Progenitor cell of endocrine pancreas (in vitro differentiated cells): ENCODE measurements at regions not wholly inside any gene's neighbourhood (a gene's known extent, or its start where the extent isn't known, plus 50 kb on each side); places are given as distances from the start of the nearest gene placed in this dataset.

ENCODE experiments used
- DNase-seq: peaks from one replicate; pipeline ENCODE4 v3.0.0; 2021; ENCODE audit warnings: low spot score; ENCODE audit not compliant: unreplicated experiment
- H3K27ac Mint-ChIP-seq: 2 replicates; pipeline ENCODE4 v1.8.0; 2021; ENCODE audit warnings: mild to moderate bottlenecking, moderate library complexity, mixed read lengths
- H3K27me3 Mint-ChIP-seq: 2 replicates; pipeline ENCODE4 v1.8.0; 2021; ENCODE audit warnings: mixed read lengths
- H3K36me3 Mint-ChIP-seq: 2 replicates; pipeline ENCODE4 v1.8.0; 2022; ENCODE audit warnings: mixed read lengths; ENCODE audit not compliant: insufficient read depth
- H3K4me1 Mint-ChIP-seq: 2 replicates; pipeline ENCODE4 v1.8.0; 2021; ENCODE audit warnings: low read depth, mixed read lengths
- H3K4me3 Mint-ChIP-seq: 2 replicates; pipeline ENCODE4 v1.8.0; 2021; ENCODE audit warnings: low read depth, mild to moderate bottlenecking, moderate library complexity, mixed read lengths
- H3K9me3 Mint-ChIP-seq: 2 replicates; pipeline ENCODE4 v1.8.0; 2021; ENCODE audit warnings: low read depth, mixed read lengths
- TF ChIP-seq, protein P1 (sequence below): fragments of 200-600 bp; sonication (generic); IDR thresholded peaks from one replicate; pipeline ENCODE4 v1.5.0; 2021; ENCODE audit warnings: antibody characterized with exemption, mild to moderate bottlenecking; ENCODE audit not compliant: unreplicated experiment

DNA sequence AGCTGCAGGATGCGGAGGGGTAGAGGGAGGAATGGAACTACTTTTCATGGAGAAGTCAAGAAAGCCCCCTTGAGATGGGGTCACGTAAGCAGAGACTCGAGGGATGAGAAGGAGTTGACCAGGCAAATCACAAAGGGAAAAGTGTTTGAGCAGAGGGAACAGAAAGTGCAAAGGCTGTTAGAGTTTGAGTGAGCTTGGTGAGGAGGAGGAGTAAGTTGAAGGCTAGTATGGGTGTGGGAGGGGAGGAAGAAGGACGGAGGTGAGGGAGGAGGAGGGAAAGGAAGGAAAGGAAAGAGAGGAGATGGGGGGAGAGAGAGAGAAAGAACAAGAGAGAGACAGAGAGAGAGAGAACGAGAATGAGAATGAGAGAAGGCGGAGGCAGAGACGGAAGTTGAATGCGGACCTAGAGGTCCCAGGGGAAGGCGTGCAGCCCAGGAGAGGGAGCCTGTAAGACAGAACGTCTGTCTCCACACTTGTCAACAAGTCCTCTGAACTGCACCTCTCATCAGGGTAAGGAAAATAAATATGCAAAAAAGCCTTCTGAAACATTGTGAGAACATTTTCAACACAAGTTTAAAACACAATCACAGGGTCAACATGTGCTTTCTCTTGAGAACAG is 279.8 kb upstream of the EEF2KMT start:
- no peak overlapping the region for H3K27ac Mint-ChIP-seq
- no peaks in the 10 kb centered on the region for H3K4me1 Mint-ChIP-seq
- no peak overlapping the region for H3K4me3 Mint-ChIP-seq
- DNase-seq, result no peak
- H3K27me3 Mint-ChIP-seq, result peaks cover 47% of the 10 kb centered on the region
- H3K36me3 Mint-ChIP-seq, result no peaks in the 10 kb centered on the region
- H3K9me3 Mint-ChIP-seq, result no peaks in the 10 kb centered on the region
- TF ChIP-seq, protein P1, sequence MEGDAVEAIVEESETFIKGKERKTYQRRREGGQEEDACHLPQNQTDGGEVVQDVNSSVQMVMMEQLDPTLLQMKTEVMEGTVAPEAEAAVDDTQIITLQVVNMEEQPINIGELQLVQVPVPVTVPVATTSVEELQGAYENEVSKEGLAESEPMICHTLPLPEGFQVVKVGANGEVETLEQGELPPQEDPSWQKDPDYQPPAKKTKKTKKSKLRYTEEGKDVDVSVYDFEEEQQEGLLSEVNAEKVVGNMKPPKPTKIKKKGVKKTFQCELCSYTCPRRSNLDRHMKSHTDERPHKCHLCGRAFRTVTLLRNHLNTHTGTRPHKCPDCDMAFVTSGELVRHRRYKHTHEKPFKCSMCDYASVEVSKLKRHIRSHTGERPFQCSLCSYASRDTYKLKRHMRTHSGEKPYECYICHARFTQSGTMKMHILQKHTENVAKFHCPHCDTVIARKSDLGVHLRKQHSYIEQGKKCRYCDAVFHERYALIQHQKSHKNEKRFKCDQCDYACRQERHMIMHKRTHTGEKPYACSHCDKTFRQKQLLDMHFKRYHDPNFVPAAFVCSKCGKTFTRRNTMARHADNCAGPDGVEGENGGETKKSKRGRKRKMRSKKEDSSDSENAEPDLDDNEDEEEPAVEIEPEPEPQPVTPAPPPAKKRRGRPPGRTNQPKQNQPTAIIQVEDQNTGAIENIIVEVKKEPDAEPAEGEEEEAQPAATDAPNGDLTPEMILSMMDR, result no peak

DNA sequence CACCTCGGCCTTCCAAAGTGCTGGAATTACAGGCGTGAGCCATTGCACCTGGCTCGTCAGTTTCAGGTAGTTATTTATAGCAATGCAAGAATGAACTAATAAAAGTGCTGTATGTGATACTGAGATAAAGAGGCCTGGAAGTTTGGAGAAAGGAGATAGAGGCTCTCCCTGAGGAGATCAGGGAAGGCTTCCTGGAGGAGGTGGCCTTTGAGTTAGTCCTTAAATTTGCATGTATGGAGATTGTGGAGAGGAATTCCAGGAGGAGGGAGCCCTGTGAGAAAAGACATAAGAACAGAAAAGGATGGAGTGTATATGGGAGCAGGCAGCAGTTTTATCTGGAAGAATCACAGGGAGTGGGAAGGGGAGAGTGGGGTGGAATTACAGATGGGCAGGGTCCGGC is 276.6 kb upstream of the EEF2KMT start:
- TF ChIP-seq, protein P1, result no peak
- Mint-ChIP-seq H3K36me3 (no peaks in the 10 kb centered on the region), H3K27me3 (peaks cover 52% of the 10 kb centered on the region), H3K4me1 (no peaks in the 10 kb centered on the region), H3K27ac (no peak overlapping the region), H3K4me3 (no peak overlapping the region), H3K9me3 (no peaks in the 10 kb centered on the region)
- no peak for DNase-seq

DNA sequence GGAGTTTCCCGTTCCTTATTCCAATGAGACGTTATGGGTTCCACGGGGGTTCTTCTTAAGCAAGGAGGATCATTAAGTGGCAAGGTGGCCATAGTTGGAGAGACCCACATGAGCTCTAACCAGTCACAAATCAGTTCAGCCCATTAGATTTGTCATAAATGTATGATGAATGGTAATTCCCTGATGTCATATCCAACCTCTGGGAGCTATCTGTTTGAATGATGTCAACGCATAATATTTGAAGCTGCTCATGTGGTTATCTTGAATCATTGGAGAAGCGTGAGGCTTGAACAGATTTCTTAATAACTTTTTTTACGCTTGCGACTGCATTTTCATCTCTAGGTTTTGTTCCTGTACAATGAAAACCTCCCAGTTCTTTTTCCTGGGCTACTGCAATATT is 270.4 kb upstream of the EEF2KMT start:
- DNase-seq, result no peak
- Mint-ChIP-seq H3K27ac (no peak overlapping the region), H3K9me3 (no peaks in the 10 kb centered on the region), H3K27me3 (peaks cover 48% of the 10 kb centered on the region), H3K36me3 (no peaks in the 10 kb centered on the region), H3K4me3 (no peak overlapping the region), H3K4me1 (no peaks in the 10 kb centered on the region)
- TF ChIP-seq, protein P1, result no peak

DNA sequence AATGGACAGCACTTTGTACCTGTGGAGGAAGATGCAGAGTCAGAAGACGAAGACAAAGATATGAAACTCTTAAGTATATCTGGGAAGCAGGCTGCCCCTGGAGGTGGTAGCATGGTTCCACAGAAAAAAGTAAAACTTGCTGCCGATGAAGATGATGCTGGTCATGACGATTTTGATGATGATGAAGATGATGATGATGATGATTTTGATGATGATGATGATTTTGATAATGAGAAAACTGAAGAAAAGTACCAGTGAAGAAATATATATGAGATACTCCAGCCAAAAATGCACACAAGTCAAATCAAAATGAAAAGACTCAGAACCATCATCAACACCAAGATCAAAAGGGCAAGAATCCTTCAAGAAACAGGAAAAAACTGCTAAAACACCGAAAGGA is 268.5 kb upstream of the EEF2KMT start:
- Mint-ChIP-seq H3K27ac (no peak overlapping the region), H3K9me3 (no peaks in the 10 kb centered on the region), H3K36me3 (no peaks in the 10 kb centered on the region), H3K4me1 (no peaks in the 10 kb centered on the region), H3K4me3 (no peak overlapping the region), H3K27me3 (peaks cover 36% of the 10 kb centered on the region)
- no peak for DNase-seq
- TF ChIP-seq, protein P1, result no peak

DNA sequence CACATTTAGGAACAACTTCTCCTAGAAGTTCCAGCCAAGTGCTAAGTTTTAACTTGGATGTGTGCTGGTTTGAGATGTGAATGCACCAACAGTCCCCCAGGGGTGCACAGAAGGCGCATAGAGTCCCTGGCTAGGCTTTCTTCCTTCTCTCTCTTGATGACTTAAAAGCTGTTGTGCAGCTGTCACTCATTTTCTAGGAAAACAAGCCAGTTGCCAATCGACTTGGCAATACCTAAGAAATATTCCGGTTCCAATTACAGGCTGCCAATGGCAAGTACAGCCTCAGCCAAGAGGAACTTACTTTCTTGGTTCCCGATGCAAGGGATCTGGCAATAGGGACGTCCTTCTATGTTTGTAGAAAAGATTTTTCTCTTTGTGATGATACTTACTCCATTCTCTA is 266.6 kb upstream of the EEF2KMT start:
- TF ChIP-seq, protein P1, result no peak
- H3K27ac Mint-ChIP-seq, result no peak overlapping the region
- peaks cover 38% of the 10 kb centered on the region for H3K27me3 Mint-ChIP-seq
- no peak for DNase-seq
- H3K4me1 Mint-ChIP-seq, result no peaks in the 10 kb centered on the region
- no peaks in the 10 kb centered on the region for H3K36me3 Mint-ChIP-seq
- no peaks in the 10 kb centered on the region for H3K9me3 Mint-ChIP-seq
- H3K4me3 Mint-ChIP-seq, result no peak overlapping the region
